WTC11 (cell line): ENCODE measurements at regions not wholly inside any gene's neighbourhood (a gene's known extent, or its start where the extent isn't known, plus 50 kb on each side); places are given as distances from the start of the nearest gene placed in this dataset.

Experiments
- CREB1 ChIP-seq: sonication (generic); formaldehyde crosslinking; IDR thresholded peaks from 2 replicates; pipeline ENCODE4 v1.8.0; 2023; ENCODE audit warnings: mild to moderate bottlenecking, missing genetic modification reagents
- GTF2I ChIP-seq: fragments of 250-450 bp; sonication (Bioruptor Pico); conservative IDR thresholded peaks from 2 replicates; pipeline ENCODE4 v1.4.0; 2021; ENCODE audit warnings: mild to moderate bottlenecking
- ZNF396 ChIP-seq: fragments of 250-450 bp; sonication (Bioruptor Pico); IDR thresholded peaks from 2 replicates; pipeline ENCODE4 v1.8.0; 2021; ENCODE audit warnings: mild to moderate bottlenecking, moderate library complexity, borderline replicate concordance

- TF ChIP-seq ZNF396 (CRISPR knock-in tag) (no peak), CREB1 (CRISPR knock-in tag) (no peak), GTF2I (no peak)
These were observed 101.0 kb upstream of the C3orf80 start for GRCh38 chr3:160124224-160124623.
